Endothelial cell of umbilical vein (primary cell): ENCODE measurements at regions not wholly inside any gene's neighbourhood (a gene's known extent, or its start where the extent isn't known, plus 50 kb on each side); places are given as distances from the start of the nearest gene placed in this dataset.

Source experiments
- BruUV-seq: library from RNA; stranded (reverse); fragments of 400-500 nt; replicated peaks from 2 replicates; lab custom pipeline; 2021; lab: Mats Ljungman, UMichigan
- CTCF ChIA-PET: fragments of 300-600, 350-600 bp; sonication (Branson Sonifier 250); formaldehyde crosslinking; loops from one replicate; lab custom pipeline; 2021; ENCODE audit warnings: antibody characterized with exemption, inconsistent platforms; lab: Charles Lee
- POLR2A ChIA-PET: fragments of 300-600, 350-600 bp; sonication (Branson Sonifier 250); formaldehyde crosslinking; loops from one replicate; lab custom pipeline; 2021; ENCODE audit warnings: antibody characterized with exemption, inconsistent platforms; lab: Charles Lee
- DNase-seq: peaks from one replicate; pipeline ENCODE4 v3.0.0-alpha.2; 2011; ENCODE audit warnings: low read depth, low spot score
- FAIRE-seq: peaks from 2 replicates; lab custom pipeline; 2011; peaks lifted over from hg19 to GRCh38; lab: Jason Lieb, UNC
- H2AFZ ChIP-seq: 2 replicates; pipeline ENCODE4 v1.6.0; 2012; ENCODE audit warnings: low read depth, low read length, control low read depth, inconsistent platforms
- H3K27ac ChIP-seq: 2 replicates; pipeline ENCODE4 v1.5.1; 2011; ENCODE audit warnings: low read depth, mild to moderate bottlenecking, control low read depth, low read length, moderate library complexity; ENCODE audit not compliant: insufficient read depth
- H3K27me3 ChIP-seq, 2 experiments: 2 replicates each; pipeline versions ENCODE4 v1.6.0 to v1.6.1; 2011; ENCODE audit warnings: low read length in 2 of 2, mixed read lengths in 1 of 2; ENCODE audit not compliant: control insufficient read depth in 2 of 2, insufficient read depth in 2 of 2
- H3K36me3 ChIP-seq, 2 experiments: 2 replicates in 1 of 2; 3 replicates in 1 of 2; pipeline ENCODE4 v1.5.1; 2011; ENCODE audit warnings: low read length in 2 of 2, mild to moderate bottlenecking in 1 of 2, moderate library complexity in 1 of 2; ENCODE audit not compliant: control insufficient read depth in 2 of 2, insufficient read depth in 2 of 2; ENCODE audit errors: extremely low read depth in 1 of 2
- H3K4me1 ChIP-seq: 3 replicates; pipeline ENCODE4 v1.5.1; 2011; ENCODE audit warnings: mild to moderate bottlenecking, low read length; ENCODE audit not compliant: control insufficient read depth, insufficient read depth; ENCODE audit errors: extremely low read depth
- H3K4me2 ChIP-seq: 2 replicates; pipeline ENCODE4 v1.6.1; 2011; ENCODE audit warnings: low read length, control low read depth, mixed read lengths; ENCODE audit not compliant: insufficient read depth
- H3K4me3 ChIP-seq, 3 experiments: fragments of 200-600 bp in 1 of 3; sonication (generic), shearing (Covaris generic) in 1 of 3; replicated peaks in 1 of 3; 2 replicates each; pipeline ENCODE4 v1.5.1; 2011 to 2016; ENCODE audit warnings: control low read depth in 3 of 3, low read length in 3 of 3, mild to moderate bottlenecking in 2 of 3, inconsistent platforms in 1 of 3, low read depth in 1 of 3, moderate library complexity in 1 of 3; ENCODE audit not compliant: insufficient read depth in 1 of 3
- H3K79me2 ChIP-seq: 2 replicates; pipeline ENCODE4 v1.6.0; 2012; ENCODE audit warnings: low read length, inconsistent platforms; ENCODE audit not compliant: control insufficient read depth, insufficient read depth
- H3K9ac ChIP-seq: replicated peaks from 2 replicates; pipeline ENCODE3; 2011; ENCODE audit warnings: low read length, control low read depth; ENCODE audit not compliant: insufficient read depth; ENCODE audit errors: extremely low read depth
- H3K9me1 ChIP-seq: replicated peaks from 3 replicates; pipeline ENCODE4 v1.6.0; 2011; ENCODE audit warnings: mild to moderate bottlenecking, low read length; ENCODE audit not compliant: control insufficient read depth, insufficient read depth; ENCODE audit errors: extremely low read depth
- H3K9me3 ChIP-seq: replicated peaks from 2 replicates; pipeline ENCODE4 v1.5.1; 2012; ENCODE audit warnings: low read length, inconsistent platforms; ENCODE audit not compliant: control insufficient read depth, insufficient read depth
- H4K20me1 ChIP-seq: replicated peaks from 2 replicates; pipeline ENCODE3; 2011; ENCODE audit warnings: mild to moderate bottlenecking, low read length; ENCODE audit not compliant: control insufficient read depth, insufficient read depth; ENCODE audit errors: extremely low read depth
- CTCF ChIP-seq, 2 donors: IDR thresholded peaks; 1 replicate in 1 of 2; 2 replicates in 1 of 2; pipeline ENCODE4 v1.5.1; 2011; ENCODE audit warnings: low read length in 2 of 2, mild to moderate bottlenecking in 2 of 2, moderate library complexity in 2 of 2, control low read depth in 1 of 2, inconsistent platforms in 1 of 2, low read depth in 1 of 2; ENCODE audit not compliant: insufficient read depth in 1 of 2; ENCODE audit errors: extremely low read depth in 1 of 2
- EZH2 ChIP-seq: IDR thresholded peaks from 2 replicates; pipeline ENCODE4 v1.6.1; 2012; ENCODE audit warnings: borderline replicate concordance, low read depth, mild to moderate bottlenecking, moderate library complexity, low read length, inconsistent platforms; ENCODE audit not compliant: severe bottlenecking
- FOS ChIP-seq: IDR thresholded peaks from 2 replicates; pipeline ENCODE4 v1.6.1; 2011; ENCODE audit warnings: mild to moderate bottlenecking, low read length, moderate library complexity, borderline replicate concordance; ENCODE audit not compliant: insufficient read depth
- GATA2 ChIP-seq: IDR thresholded peaks from 2 replicates; pipeline ENCODE4 v1.7.0; 2011; ENCODE audit warnings: low read depth, mild to moderate bottlenecking, moderate library complexity, mixed read lengths, low read length; ENCODE audit not compliant: insufficient read length, insufficient read depth
- JUN ChIP-seq: IDR thresholded peaks from 2 replicates; pipeline ENCODE4 v1.6.1; 2011; ENCODE audit warnings: borderline replicate concordance, low read depth; ENCODE audit not compliant: insufficient read length, insufficient read depth
- MAX ChIP-seq: IDR thresholded peaks from 2 replicates; pipeline ENCODE4 v1.6.1; 2011; ENCODE audit not compliant: insufficient read depth, insufficient read length
- POLR2A ChIP-seq: IDR thresholded peaks from 2 replicates; pipeline ENCODE4 v1.6.1; 2012; ENCODE audit warnings: low read depth, mild to moderate bottlenecking, control low read depth, low read length
- POLR2AphosphoS5 ChIP-seq: IDR thresholded peaks from 2 replicates; pipeline ENCODE4 v1.6.1; 2012; ENCODE audit warnings: low read depth, mild to moderate bottlenecking, control low read depth, low read length, moderate library complexity; ENCODE audit not compliant: insufficient read depth
- dilution Hi-C: fragments of 300-500 bp; cut with MboI; formaldehyde crosslinking; loops from one replicate; pipeline ENCODE4 v1.15.0; 2019; ENCODE audit warnings: low sequenced_read_pairs; ENCODE audit not compliant: extremely low pct_ligation_motif_present
- intact Hi-C: fragments of 100-400 bp; cut with micrococcal nuclease; formaldehyde crosslinking; loops from one replicate; pipeline ENCODE4 v1.10.0; 2022

GRCh38 chr1:222010306-222010705, 268.4 kb upstream of the DUSP10 start:
- Histone ChIP-seq H3K4me2 (no peak overlapping the region), H2AFZ (no peak overlapping the region), H3K36me3 (no peaks in the 10 kb centered on the region), H3K9me3 (no peaks in the 10 kb centered on the region), H3K4me3 (no peak overlapping the region), H3K9ac (no peak overlapping the region), H3K4me1 (no peaks in the 10 kb centered on the region), H3K27me3 (no peaks in the 10 kb centered on the region), H4K20me1 (no peaks in the 10 kb centered on the region), H3K79me2 (no peaks in the 10 kb centered on the region), H3K27ac (no peak overlapping the region), H3K9me1 (no peaks in the 10 kb centered on the region)
- ChIA-PET POLR2A (no interaction called here), CTCF (interaction anchor here (0.7 to 1.6 kb wide), 2 partner anchors 467 to 533 kb away, joined by 3 to 6 read pairs; no protein-coding TSS in a partner anchor)
- TF ChIP-seq CTCF (IDR thresholded peaks at IDR 0.05; ENCODE audit: extremely low read depth in 1 of 2, insufficient read depth in 1 of 2, low read depth in 1 of 2, low read length in 2 of 2), result no peak
- no peak for TF ChIP-seq POLR2A
- TF ChIP-seq MAX, result no peak
- no peak for TF ChIP-seq EZH2
- no peak for TF ChIP-seq JUN
- no peak for TF ChIP-seq POLR2AphosphoS5
- TF ChIP-seq GATA2, result no peak
- no peak for TF ChIP-seq FOS
- intact Hi-C loops, result no loop called here
- dilution Hi-C loops, result no loop called here
- BruUV-seq, result no TSS peak
- DNase-seq, result no peak
- no peak for FAIRE-seq
